ENCODE measurements at regions not wholly inside any gene's neighbourhood (a gene's known extent, or its start where the extent isn't known, plus 50 kb on each side); places are given as distances from the start of the nearest gene placed in this dataset.
"Not testable (repeated sequence)": the region's sequence is repeated elsewhere in the genome, so short reads cannot be mapped to it uniquely, and the experiment has no call there.

GRCh38 chr4:118502967-118503366 is 150.2 kb upstream of the PRSS12 start:
- not testable (repeated sequence) for DNase-seq (ENCODE audit: low read depth in 2 of 2)

DNA sequence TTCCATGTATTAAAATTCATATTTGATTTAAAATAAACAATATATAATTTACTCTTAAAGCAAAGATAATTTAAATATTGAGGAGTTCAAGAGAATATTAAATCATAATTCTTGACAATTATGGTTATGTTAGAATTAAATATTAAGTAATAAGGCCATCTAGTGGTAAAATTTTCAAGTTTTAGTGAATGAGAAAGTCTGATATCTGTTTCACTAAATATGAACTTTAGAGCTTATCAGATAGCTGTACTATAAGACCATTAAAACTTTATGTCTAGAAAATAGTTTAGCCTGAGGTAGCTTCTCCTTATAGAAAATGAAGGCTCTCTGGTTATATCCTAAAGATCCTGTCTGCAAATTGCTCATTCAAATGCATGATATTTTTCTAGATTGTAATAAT is 152.1 kb upstream of the PRSS12 start:
- not testable (repeated sequence) for DNase-seq (ENCODE audit: low read depth in 2 of 2)

- DNase-seq (ENCODE audit: low read depth in 2 of 2), result not testable (repeated sequence)
These were observed 152.7 kb upstream of the PRSS12 start for GRCh38 chr4:118505491-118505890.

- not testable (repeated sequence) for DNase-seq (ENCODE audit: low read depth in 2 of 2)
These were observed 160.1 kb upstream of the PRSS12 start for GRCh38 chr4:118512870-118513269.

- DNase-seq (ENCODE audit: low read depth in 2 of 2), result not testable (repeated sequence)
These were observed 161.5 kb upstream of the PRSS12 start for GRCh38 chr4:118514332-118514731.

- not testable (repeated sequence) for DNase-seq (ENCODE audit: low read depth in 2 of 2)
These were observed 163.3 kb upstream of the PRSS12 start for GRCh38 chr4:118516107-118516506.

GRCh38 chr4:118530107-118530506 is 155.1 kb upstream of the METTL14 start:
- not testable (repeated sequence) for DNase-seq (ENCODE audit: low read depth in 2 of 2)

- DNase-seq (ENCODE audit: low read depth in 2 of 2), result not testable (repeated sequence)
These were observed 153.2 kb upstream of the METTL14 start for GRCh38 chr4:118531947-118532346.

DNA sequence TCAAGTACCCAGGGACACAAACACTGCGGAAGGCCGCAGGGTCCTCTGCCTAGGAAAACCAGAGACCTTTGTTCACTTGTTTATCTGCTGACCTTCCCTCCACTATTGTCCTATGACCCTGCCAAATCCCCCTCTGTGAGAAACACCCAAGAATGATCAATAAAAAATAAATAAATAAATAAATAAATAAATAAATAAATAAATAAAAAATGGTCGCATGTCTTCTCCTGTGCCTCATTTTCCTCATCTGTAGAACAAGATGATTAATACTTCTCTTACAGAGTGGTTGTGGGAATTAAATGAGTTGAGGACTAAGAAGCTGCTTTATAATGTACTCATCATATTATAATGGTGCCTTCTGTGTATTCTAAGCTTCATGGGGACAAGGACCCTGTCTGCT is 149.4 kb upstream of the METTL14 start:
- not testable (repeated sequence) for DNase-seq (ENCODE audit: low read depth in 2 of 2)

GRCh38 chr4:118539412-118540077 is 145.6 kb upstream of the METTL14 start:
- DNase-seq (ENCODE audit: low read depth in 2 of 2), result not testable (repeated sequence)

DNA sequence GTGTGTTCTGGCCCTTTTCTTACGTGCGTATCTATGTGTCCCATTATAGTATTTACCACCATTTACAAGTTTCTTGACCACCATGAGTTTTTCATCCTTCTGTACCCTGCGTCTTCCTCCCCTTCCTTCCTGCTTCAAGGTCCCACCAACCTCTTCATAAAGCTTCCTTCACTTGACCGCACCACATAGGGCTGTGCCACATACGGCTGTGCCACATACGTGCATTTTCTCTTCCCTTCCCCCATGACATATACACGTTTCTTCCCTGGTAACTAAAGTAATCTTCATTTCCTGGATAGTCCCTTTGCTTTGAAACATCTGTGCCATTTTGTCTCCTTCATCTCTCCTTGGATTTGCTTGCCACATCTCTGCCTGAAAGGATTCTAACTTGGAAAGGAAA is 128.6 kb upstream of the METTL14 start:
- DNase-seq (ENCODE audit: low read depth in 2 of 2), result not testable (repeated sequence)

DNA sequence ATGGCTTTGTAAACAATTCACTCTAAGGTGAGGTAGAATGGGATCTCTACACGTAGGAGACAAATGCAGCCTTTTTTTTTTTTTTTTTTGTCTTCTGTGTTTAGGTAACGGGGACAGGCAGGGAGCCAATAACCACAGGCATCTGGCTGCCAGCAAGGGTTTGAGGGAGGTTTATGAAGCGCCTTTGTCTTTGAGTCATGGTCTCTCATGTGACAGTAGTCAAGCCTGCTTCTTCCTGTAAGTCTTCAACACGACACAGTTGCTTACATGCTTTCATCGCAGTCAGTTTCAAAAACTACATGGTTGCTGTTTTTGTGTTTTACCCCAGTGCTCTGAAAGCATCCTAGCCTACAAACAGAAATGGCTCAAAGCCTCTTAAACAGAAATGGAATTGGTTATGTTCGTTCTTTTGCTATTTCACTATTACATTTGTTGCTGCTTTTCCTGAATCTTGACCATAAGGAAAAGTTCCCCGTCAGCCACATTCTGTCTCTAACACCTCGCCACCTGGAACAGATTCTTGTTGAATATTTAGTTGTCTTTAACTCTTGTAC is 127.8 kb upstream of the METTL14 start:
- no peak for DNase-seq (ENCODE audit: low read depth in 2 of 2)

DNA sequence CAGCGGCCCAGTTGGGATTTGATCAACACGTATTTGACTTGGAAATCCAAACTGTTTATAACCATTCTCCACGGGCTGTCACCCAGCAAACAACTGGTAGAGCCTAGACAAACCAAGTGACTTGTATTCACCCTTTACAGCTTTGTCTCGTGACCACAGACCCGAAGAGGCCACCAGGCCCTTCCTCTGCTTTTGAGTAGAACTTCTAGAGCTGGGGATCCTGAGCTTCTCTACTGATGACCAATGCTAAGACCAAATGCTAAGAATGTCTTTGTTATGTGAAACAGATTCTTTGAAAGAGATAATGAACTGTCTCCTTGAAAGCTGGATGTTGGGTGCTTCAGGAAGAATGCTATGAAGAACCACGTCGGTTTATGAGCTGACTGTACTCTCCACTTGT is 127.0 kb upstream of the METTL14 start:
- not testable (repeated sequence) for DNase-seq (ENCODE audit: low read depth in 2 of 2)

GRCh38 chr4:118561559-118561958 is 123.6 kb upstream of the METTL14 start:
- DNase-seq (ENCODE audit: low read depth in 2 of 2), result not testable (repeated sequence)

DNA sequence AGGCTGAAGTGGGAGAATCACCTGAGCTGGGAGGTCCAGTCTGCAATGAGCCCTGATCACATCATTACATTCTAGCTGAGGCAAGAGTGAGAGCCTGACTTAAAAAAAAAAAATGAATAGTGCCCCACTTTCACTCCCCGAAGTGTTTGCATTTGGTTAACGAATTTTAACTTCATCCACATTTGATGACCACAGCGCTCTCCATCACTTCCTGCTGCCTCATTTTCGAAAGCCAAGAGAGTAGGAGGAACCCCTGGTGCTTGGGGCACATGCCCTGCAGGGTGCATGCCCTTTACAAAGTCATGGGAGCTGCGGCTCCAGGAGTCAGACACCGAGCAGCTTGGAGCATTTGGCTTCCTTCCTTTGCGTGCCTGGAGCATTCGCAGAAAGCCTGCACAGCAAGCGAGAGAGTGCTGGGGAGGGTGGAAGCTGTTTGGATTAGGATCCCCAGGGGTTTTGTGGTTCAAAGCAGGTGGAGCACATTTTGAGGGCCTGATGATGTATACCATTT is 119.1 kb upstream of the METTL14 start:
- not testable (repeated sequence) for DNase-seq (ENCODE audit: low read depth in 2 of 2)

- not testable (repeated sequence) for DNase-seq (ENCODE audit: low read depth in 2 of 2)
These were observed 112.2 kb upstream of the METTL14 start for GRCh38 chr4:118572991-118573390.

- DNase-seq (ENCODE audit: low read depth in 2 of 2), result not testable (repeated sequence)
These were observed 110.8 kb upstream of the METTL14 start for GRCh38 chr4:118574251-118574913.

DNA sequence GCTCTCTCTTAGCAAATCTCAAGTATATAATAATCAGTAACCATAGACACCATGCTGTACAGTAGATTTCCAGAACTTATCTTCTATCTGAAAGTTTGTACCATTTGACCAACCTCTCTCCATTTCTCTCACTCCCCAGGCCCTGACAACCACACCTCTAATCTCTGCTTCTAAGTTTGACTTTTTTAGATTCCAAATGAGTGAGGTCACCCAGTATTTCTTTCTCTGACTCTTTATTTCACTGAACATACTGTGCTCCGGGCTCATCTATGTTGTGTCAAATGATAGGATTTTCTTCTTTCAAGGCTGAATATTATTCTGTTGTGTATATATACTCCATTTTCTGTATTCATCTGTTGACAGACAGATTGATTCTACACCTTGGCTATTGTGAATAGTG is 110.1 kb upstream of the METTL14 start:
- DNase-seq (ENCODE audit: low read depth in 2 of 2), result not testable (repeated sequence)

- DNase-seq (ENCODE audit: low read depth in 2 of 2), result not testable (repeated sequence)
These were observed 109.5 kb upstream of the METTL14 start for GRCh38 chr4:118575726-118576125.

GRCh38 chr4:118576709-118577219 is 108.4 kb upstream of the METTL14 start:
- DNase-seq (ENCODE audit: low read depth in 2 of 2), result not testable (repeated sequence)

- no peak for DNase-seq (ENCODE audit: low read depth in 2 of 2)
These were observed 100.2 kb upstream of the METTL14 start for GRCh38 chr4:118585015-118585414.

DNA sequence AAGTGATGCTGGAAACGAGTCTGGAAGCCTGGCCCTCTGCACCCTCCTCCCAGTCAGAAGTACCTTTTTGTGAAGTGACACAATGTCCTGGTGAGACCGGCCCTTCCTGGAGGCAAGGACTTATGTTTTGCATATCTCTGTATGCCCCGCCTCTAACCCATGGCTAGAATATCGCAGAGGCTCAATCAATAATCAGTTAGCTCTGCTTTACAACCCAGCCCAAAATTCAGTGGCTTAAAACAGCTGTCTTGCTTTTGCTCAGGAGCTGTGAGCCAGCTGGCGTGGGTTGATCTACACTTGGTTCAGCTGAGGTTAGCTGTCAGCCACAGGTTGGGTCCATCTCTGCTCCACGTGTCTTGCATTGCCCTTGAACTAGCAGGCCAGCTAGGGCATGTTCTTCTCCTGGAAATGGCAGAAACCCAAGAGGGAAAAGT is 98.8 kb upstream of the METTL14 start:
- no peak for DNase-seq (ENCODE audit: low read depth in 2 of 2)
